HEK293T (cell line): ENCODE measurements at regions not wholly inside any gene's neighbourhood (a gene's known extent, or its start where the extent isn't known, plus 50 kb on each side); places are given as distances from the start of the nearest gene placed in this dataset.

ENCODE experiments used
- ARNT ChIP-seq: fragments of 450-650 bp; IDR thresholded peaks from 2 replicates; pipeline ENCODE4 v1.6.1; 2017; ENCODE audit warnings: mild to moderate bottlenecking
- BHLHE40 ChIP-seq: fragments of 450-650 bp; IDR thresholded peaks from 2 replicates; pipeline ENCODE4 v1.6.1; 2016; ENCODE audit warnings: mild to moderate bottlenecking, moderate library complexity, borderline replicate concordance
- CTBP1 ChIP-seq: fragments of 450-650 bp; IDR thresholded peaks from 2 replicates; pipeline ENCODE4 v1.6.1; 2016; ENCODE audit warnings: borderline replicate concordance
- ELF4 ChIP-seq: fragments of 450-650 bp; IDR thresholded peaks from 2 replicates; pipeline ENCODE4 v1.6.1; 2017; ENCODE audit warnings: antibody characterized with exemption
- FOXA1 ChIP-seq: fragments of 450-650 bp; IDR thresholded peaks from 2 replicates; pipeline ENCODE4 v1.6.1; 2016; ENCODE audit warnings: mild to moderate bottlenecking
- FOXK2 ChIP-seq: fragments of 450-650 bp; IDR thresholded peaks from 2 replicates; pipeline ENCODE4 v1.6.1; 2016; ENCODE audit warnings: mild to moderate bottlenecking
- FOXM1 ChIP-seq: fragments of 450-650 bp; IDR thresholded peaks from 2 replicates; pipeline ENCODE4 v1.6.1; 2017; ENCODE audit warnings: mild to moderate bottlenecking, borderline replicate concordance
- HDGF ChIP-seq: fragments of 450-650 bp; IDR thresholded peaks from 2 replicates; pipeline ENCODE4 v1.6.1; 2017; ENCODE audit warnings: antibody characterized with exemption, borderline replicate concordance
- LEF1 ChIP-seq: fragments of 450-650 bp; IDR thresholded peaks from 2 replicates; pipeline ENCODE4 v1.6.1; 2017; ENCODE audit warnings: mild to moderate bottlenecking, borderline replicate concordance
- NFRKB ChIP-seq: fragments of 450-650 bp; IDR thresholded peaks from 2 replicates; pipeline ENCODE4 v1.6.1; 2016; ENCODE audit warnings: mild to moderate bottlenecking, moderate library complexity
- PKNOX1 ChIP-seq: fragments of 450-650 bp; IDR thresholded peaks from 2 replicates; pipeline ENCODE4 v1.6.1; 2016
- SP1 ChIP-seq: fragments of 450-650 bp; IDR thresholded peaks from 2 replicates; pipeline ENCODE4 v1.6.1; 2017
- SUZ12 ChIP-seq: fragments of 450-650 bp; IDR thresholded peaks from 2 replicates; pipeline ENCODE4 v1.6.1; 2016; ENCODE audit warnings: mild to moderate bottlenecking
- TARDBP ChIP-seq: fragments of 450-650 bp; IDR thresholded peaks from 2 replicates; pipeline ENCODE4 v1.6.1; 2016

DNA sequence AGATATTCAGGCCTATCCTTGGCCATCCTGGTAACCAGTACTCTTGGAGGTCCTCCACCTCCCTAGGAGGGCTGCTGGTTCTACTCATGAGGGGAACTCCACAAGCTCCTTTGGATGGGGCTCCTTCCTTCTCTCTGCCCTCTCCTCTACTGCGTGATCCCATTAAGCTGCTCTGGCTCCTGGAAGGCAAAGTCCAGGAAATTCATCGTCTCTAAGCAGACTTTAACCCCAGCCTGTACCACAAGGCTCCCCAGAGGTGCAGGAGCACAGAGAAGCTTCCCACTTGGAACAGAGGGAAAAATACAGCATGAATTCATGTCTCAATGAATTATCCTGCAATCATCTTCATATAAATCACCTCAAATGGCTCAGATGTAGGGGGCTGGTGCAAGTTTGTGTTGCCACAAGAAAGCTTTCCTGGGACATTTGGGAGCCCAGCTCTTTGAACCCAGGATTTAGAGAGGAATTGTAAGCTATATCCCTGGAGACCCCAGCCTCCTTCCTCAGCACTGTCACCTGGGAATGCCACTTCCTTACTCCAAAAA, 355.4 kb downstream of the CDC5L start:
- TF ChIP-seq FOXK2 (no peak), PKNOX1 (no peak), NFRKB (no peak), ARNT (no peak), BHLHE40 (no peak), LEF1 (no peak), FOXM1 (no peak), SP1 (no peak), TARDBP (no peak), SUZ12 (no peak), FOXA1 (no peak), ELF4 (no peak), CTBP1 (no peak), HDGF (no peak)
